ENCODE measurements at regions not wholly inside any gene's neighbourhood (a gene's known extent, or its start where the extent isn't known, plus 50 kb on each side); places are given as distances from the start of the nearest gene placed in this dataset.

- TF ChIP-seq IRF9 (CRISPR knock-in tag; IDR thresholded peaks at IDR 0.05; ENCODE audit: borderline replicate concordance) = no peak
- no peak for TF ChIP-seq MYC (CRISPR knock-in tag; IDR thresholded peaks at IDR 0.05; ENCODE audit: borderline replicate concordance)
Observed at GRCh38 chr11:80943226-80943625, 1502.4 kb upstream of the TENM4 start (continued).

GRCh38 chr11:80937842-80938241 lies 1497.0 kb upstream of the TENM4 start:
- H4K20me1 ChIP-seq (ENCODE audit: insufficient read depth, low read length) = no peaks in the 10 kb centered on the region
- H3K36me3 ChIP-seq (replicated peaks in 1 of 2; ENCODE audit: control insufficient read depth in 1 of 2, insufficient read depth in 2 of 2, low read length in 2 of 2) = no peaks in the 10 kb centered on the region
- WGBS (ENCODE audit: low lambda C conversion rate) = under 1% methylated on average over 3 of the region's 3 CpGs
- no peak overlapping the region for H3K9ac ChIP-seq (ENCODE audit: insufficient read depth, low read depth, low read length)
- no peak overlapping the region for H3K4me3 ChIP-seq (replicated peaks in 1 of 3; ENCODE audit: insufficient read depth in 1 of 3, low read depth in 2 of 3, low read length in 3 of 3)
- no TSS peak for BruUV-seq (replicated peaks)
- no peaks in the 10 kb centered on the region for H3K9me3 ChIP-seq (ENCODE audit: low read length)
- intact Hi-C loops (cut with micrococcal nuclease; ENCODE audit: unreplicated experiment) = no loop called here
- DNase-seq (ENCODE audit: low spot score) (no peak), FAIRE-seq (no peak), ATAC-seq (no peak)
- in situ Hi-C loops (cut with HindIII; ENCODE audit: extremely low pct_ligation_motif_present, low pct_unique_long_range_greater_than_20kb) = no loop called here
- no peak overlapping the region for H2AFZ ChIP-seq (ENCODE audit: low read length)
- H3K4me2 ChIP-seq (ENCODE audit: low read depth, low read length) = no peak overlapping the region
- no peak for TF ChIP-seq ZSCAN20 (CRISPR knock-in tag; IDR thresholded peaks at IDR 0.05; ENCODE audit: borderline replicate concordance)
- no peak overlapping the region for H3K27ac ChIP-seq (ENCODE audit: extremely low read length, insufficient read depth, low read length)
- CTCF ChIA-PET (ENCODE audit: low intra/inter-chr PET ratio, low total read pairs) = no interaction called here
- H3K27me3 ChIP-seq (ENCODE audit: control insufficient read depth in 1 of 2, insufficient read depth in 2 of 2, low read length in 2 of 2) = no peaks in the 10 kb centered on the region
- no peaks in the 10 kb centered on the region for H3K4me1 ChIP-seq (ENCODE audit: insufficient read depth, low read length)
- POLR2A ChIA-PET = no interaction called here
- no peaks in the 10 kb centered on the region for H3K79me2 ChIP-seq (ENCODE audit: insufficient read depth, low read length)

GRCh38 chr11:80930038-80930437 lies 1489.2 kb upstream of the TENM4 start:
- POLR2A ChIA-PET = no interaction called here
- WGBS (ENCODE audit: low lambda C conversion rate) = 53% methylated on average over 4 of the region's 4 CpGs
- DNase-seq (ENCODE audit: low spot score) (no peak), FAIRE-seq (no peak), ATAC-seq (no peak)
- CTCF ChIA-PET (ENCODE audit: low intra/inter-chr PET ratio, low total read pairs) = no interaction called here
- in situ Hi-C loops (cut with HindIII; ENCODE audit: extremely low pct_ligation_motif_present, low pct_unique_long_range_greater_than_20kb) (no loop called here), intact Hi-C loops (cut with micrococcal nuclease; ENCODE audit: unreplicated experiment) (no loop called here)
- Histone ChIP-seq H3K27me3 (ENCODE audit: control insufficient read depth in 1 of 2, insufficient read depth in 2 of 2, low read length in 2 of 2) (no peaks in the 10 kb centered on the region), H2AFZ (ENCODE audit: low read length) (no peak overlapping the region), H3K4me1 (ENCODE audit: insufficient read depth, low read length) (no peaks in the 10 kb centered on the region), H3K4me2 (ENCODE audit: low read depth, low read length) (no peak overlapping the region), H3K36me3 (replicated peaks in 1 of 2; ENCODE audit: control insufficient read depth in 1 of 2, insufficient read depth in 2 of 2, low read length in 2 of 2) (no peaks in the 10 kb centered on the region), H3K27ac (ENCODE audit: extremely low read length, insufficient read depth, low read length) (no peak overlapping the region), H3K9ac (ENCODE audit: insufficient read depth, low read depth, low read length) (no peak overlapping the region), H3K79me2 (ENCODE audit: insufficient read depth, low read length) (no peaks in the 10 kb centered on the region), H3K4me3 (replicated peaks in 1 of 3; ENCODE audit: insufficient read depth in 1 of 3, low read depth in 2 of 3, low read length in 3 of 3) (no peak overlapping the region), H4K20me1 (ENCODE audit: insufficient read depth, low read length) (no peaks in the 10 kb centered on the region), H3K9me3 (ENCODE audit: low read length) (no peaks in the 10 kb centered on the region)
- no TSS peak for BruUV-seq (replicated peaks)
- TF ChIP-seq CEBPB (IDR thresholded peaks at IDR 0.05; ENCODE audit: borderline replicate concordance, low read depth, low read length) = peak; percentile 54; the same call in 1 of the 2 replicates
- no peak for TF ChIP-seq FOXP4 (CRISPR knock-in tag; IDR thresholded peaks at IDR 0.05)
